ENCODE measurements at regions not wholly inside any gene's neighbourhood (a gene's known extent, or its start where the extent isn't known, plus 50 kb on each side); places are given as distances from the start of the nearest gene placed in this dataset.

DNA sequence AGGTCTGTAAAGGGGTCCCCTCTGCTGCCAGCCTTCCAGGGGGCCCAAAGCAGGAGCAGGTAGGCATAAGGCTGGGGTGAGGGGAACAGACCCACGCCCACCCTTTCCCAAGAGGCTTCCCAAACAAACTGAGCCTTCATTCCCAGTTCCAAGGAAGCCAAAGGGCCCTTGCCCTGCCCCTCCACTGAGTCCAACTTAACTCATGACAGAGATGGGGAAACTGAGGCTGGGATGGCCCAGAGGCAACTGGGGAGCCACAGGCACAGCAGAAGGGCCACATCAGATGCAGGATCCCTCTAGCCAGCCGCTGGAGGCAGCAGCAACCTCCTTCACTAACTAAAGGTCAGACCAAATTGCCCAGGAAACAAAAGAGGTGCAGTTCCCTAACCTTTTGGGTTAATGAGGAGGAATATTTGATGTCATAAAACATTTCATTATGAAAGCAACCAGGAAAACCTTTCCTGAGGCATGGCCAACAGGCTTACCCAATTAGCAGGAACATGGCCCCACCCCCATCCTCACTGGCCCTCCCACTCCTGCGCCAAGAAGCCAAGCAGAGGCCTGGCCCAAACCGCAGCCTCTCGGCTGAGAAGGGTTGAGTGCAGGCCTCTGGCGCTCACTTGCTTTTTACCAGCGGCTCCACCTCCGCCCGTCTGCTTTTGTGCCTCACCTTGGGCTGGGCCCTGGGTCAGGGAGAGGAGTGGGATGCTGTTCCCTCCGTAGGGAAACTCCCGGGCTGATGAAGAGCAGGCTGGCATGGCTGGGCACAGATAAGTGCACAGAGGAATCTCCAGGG is 293.5 kb upstream of the RTL1 start:
- DNase-seq: no peak

DNA sequence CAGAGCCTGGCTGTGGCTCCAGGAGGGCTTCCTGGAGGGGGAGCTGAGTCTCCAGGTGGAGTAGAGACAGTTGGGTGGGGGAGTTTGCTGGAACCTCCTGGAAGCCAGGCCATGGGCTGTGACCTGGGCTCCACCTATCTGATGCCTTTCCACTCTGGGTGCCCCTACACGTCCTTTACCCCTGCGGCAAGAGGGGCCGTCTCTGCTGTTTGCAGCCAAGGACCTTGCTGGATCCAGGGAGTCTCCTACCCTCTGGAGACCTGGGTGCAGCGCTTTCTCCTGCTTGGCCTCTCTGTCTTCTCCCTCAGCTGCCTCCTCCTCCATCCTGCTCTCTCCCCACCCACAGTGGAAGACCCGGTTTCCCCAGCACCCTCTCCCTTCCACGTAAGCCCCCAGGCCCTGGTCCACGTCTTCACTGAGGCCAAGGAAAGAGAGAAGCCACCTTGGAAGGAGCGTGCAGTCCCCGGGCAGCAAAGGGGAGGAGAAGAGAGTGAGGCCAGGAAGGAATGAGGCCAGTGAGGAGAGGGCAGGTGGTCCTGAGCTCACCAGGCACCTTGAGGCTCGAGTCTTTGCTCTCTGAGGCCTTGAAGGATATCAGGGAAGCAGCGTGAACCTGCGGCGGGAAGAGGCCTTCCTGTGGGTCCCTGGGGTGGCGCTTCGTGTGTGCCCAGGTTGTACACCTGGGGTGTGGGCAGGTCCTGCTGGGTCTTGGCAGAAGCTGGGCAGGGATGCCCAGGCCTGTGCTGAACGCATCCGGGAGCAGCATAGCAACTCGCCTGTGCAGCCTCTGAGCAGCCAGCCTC is 294.3 kb upstream of the RTL1 start:
- no peak for DNase-seq

DNA sequence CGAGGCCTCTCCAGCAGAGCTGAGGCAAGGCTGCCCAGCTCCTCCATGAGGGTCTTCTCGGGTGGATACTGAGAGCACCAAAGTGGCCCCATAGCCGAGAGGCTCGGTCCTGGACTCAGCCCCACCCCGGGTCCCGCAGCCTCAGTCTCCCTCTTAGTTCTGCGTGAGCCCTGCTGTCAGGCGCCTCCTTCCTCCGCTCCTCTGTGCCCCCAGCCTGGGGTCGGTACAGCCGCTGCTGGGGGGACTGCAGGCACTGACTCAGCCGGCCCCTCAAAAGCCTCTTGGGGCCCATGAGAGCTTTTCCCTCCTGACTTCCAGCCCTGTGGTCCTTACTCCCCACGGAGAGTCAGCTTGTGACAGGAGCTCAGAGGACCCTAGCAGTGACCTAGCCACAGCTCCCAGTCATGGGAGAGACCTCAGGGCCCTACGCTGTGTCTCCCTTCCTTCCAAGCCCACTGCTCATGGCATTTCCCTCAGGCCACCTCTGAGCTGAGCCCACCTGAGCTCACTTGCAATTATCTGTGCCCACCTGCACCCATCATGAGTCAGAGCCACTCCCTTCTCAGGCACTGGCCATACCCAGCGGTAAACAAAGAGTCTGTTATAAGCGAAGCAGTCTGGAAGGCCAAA is 295.0 kb upstream of the RTL1 start:
- no peak for DNase-seq

DNA sequence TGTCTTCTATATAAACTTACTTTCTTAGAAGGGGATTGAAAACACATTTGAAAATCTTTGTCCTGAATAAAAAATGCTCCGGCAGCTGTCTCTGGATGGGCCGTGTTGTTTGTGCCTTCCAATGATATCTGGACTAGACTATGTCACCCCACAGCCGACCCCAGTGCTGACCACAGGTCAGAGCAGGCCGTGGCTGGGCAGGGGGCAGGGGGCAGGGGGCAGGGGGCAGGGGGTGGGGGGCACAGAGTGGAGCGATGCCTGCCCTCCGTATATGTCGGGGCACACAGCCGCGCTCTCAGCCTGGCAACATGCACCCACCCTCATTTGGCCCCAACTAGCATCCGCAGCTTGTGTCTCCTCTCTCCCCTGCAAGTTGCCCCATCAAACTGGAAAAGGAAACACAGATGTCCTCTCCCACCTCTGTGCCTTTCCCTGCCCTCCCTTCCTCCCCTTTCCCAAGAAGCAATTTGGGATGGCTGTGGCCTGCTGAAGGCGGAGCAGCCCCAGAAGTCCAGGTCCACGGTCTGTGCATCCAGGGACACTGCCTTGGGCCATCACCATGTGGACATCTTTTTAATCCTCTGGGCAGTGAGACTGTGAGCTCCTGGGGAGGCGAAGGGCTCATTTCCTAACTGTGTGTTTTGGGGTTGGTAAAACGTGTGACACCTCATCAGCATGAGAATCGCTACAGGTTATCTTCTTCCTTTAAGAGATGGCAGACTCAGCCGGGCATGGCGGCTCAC is 295.7 kb upstream of the RTL1 start:
- no peak for DNase-seq

DNA sequence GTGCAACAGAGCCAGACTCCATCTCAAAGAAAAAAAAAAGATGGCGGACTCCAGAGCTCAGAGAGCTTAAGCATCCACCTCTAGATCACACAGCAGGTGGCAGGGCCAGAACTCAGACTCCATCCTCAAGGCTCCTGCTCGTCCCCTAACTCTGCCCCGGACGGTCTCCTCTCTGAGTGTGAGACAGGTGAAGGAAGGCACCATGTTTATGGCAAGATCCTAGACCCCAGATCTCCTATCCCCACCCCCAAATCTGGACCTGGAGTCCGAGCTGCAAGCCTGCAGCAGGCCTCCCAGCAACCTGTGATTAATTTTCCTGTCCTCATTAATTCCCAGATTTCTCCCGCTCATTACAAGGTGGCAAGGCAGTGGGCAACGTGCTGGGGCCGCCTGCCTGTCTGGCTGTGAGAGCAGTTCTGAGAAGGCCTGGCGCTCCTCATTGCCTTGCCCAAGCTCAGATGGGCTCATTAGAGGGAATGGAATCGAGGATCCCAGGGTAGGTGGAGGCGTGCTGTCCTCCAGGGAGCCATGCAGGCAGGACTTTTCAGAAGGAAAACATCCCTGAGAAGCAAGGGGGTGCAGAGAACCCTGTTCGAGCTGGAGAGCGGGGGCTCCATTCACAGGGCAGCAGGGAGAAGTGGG is 296.6 kb upstream of the RTL1 start:
- DNase-seq: no peak

DNA sequence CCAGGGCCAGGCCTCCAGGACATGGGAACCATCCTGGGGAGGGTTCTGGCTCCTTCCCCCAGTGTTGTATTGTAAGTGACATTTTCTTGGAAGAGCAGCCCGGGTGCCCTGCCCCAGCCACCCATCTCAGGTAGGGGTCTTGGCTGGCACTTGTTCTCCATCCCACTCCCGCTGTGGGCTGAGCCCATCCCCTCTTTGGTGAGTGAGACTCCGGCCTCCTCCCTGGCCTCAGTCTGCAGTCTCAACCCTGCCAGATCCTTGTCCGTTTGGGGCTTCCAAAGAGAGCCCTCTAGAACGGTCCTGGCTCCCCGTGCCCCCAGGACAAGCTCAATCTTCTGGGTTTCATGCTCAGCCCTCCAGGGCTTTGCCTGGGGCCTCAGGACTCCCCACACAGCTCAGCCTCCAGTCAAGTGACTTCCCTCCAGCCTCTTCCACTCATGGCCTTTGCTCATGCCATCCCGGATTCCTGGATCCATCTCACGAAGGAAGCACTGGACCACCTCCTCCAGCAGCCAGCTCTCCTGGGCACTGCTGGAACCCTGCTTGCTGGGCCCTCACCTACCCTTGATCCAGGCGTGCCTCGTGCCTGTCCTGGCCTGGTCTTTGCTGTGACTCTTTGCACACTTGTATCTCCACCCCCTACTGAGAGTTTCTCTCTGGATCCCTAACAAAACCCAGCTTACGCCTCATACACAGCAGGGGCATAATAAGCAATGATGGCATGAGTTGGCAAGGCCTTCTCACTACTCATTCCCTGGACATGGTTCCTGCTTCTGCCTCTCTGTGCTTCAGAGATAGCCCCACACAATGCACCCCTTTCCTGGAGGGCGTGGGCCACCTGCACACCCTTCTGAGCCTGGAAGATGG is 297.4 kb upstream of the RTL1 start:
- no peak for DNase-seq

DNA sequence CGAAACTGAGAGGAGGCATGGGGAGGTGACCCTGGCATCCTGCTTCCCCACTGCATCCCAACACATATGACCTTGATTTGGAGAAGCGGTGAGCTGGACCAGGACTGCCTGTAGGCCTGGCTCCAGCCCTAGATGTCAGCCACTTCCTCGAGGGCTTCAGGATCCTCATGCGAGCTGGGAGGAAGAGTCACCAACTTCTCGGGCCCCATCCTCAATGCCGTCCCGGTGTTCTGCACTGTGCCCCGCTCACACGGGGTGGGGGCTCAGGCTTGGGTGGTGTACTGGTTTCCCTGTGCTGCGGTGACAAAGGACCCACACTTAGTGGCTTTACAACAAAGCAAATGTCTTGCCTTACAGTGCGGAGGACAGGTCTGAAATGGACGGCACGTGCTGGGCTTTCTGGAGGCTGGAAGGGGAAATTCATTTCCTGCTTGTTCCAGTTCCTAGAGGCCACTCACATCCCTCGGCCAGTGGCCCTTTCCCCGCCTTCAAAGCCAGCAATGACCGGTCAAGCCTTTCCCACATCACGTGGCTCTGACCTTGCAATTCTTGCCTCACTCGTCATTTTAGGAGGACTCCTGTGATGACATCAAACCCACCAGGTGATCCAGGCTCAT is 298.1 kb upstream of the RTL1 start:
- no peak for DNase-seq

DNA sequence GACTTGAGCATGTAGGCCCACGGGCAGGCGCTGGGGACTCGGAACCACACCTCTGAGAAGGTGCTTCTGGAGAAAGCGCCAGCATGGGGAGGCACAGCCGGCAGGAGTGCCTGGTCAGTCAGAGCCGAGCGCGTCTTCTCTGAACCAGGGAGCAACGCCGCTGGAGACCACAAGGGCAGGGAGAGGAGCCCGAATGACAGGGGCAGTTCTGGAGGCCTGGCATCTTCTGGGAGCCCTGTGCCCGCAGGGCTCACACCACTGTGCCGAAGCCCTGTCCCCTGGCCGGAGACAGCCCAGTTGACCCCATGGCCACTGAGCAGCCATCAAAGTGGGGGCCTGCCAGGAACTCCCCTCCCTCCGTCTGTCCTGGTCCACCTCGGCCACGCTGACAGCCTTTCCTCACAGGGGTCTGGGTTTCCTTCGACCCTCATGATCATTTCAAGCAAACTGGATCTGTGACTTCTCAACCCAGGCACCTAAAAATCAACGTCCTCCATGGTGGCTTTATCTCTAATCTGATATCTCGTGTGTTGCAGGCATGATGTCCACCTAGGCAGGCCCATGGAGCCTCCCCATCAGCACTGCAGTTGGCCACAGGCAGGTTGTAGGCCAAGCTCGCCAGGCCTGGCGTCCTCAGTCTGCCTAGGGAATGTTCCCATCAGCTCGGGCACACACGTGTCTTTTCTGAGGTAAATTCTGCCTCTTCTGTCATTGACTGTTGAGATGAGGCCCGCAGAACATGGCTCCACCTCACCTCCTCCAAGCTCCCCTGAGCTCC is 299.3 kb upstream of the RTL1 start:
- no peak for DNase-seq

DNA sequence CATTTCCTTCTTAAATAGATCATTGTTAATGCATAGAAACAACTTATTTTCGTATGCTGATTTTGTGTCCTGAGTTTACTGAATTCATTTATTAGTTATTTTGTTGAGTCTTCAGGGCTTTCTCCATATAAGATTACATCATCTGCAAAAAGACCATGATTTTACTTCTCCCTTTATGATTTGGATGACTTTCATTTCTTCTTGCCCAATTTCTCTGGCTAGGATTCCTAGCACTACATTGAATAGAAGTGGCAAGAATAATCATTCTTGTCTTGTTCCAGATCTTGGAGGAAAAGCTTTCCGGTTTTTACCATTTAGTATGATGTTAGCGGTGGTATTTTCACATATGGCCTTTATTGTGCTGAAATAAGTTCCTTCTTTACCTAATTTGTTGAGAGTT is 303.0 kb upstream of the RTL1 start:
- no peak for DNase-seq

DNA sequence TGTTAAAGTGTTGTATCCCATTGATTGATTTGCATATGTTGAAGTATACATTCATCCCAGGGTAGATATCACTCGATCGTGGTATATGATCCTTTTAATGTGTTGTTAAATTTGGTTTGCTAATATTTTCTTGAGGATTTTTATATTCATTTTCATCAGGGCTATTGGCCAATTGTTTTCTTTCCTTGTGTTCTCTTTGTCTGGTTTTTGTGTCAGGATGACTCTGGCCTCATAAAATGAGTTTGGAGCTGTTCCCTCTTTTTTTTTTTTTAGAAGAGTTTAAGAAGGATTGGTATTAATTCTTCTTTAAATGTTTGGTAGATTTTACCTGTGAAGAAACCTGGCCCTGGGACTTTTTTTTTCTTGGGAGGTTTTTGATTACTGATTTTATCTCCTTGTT is 303.5 kb upstream of the RTL1 start:
- no peak for DNase-seq

DNA sequence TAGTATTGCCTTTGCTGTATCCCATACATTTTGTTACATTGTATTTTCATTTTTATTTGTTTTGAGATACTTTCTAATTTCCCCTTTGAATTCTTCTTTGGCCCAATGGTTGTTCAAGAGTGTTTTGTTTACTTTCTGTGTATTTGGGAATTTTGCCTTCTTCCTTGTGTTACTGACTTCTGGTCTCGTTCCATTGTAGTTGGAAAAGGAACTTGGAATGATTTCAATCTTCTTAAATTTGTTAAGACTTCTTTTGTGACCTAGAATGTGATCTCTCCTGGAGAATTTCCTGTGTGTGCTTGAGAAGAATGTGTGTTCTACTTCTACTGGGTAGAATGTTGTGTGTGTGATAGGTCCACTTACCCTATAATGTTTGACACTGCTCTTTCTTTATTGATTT is 304.4 kb upstream of the RTL1 start:
- DNase-seq: no peak

DNA sequence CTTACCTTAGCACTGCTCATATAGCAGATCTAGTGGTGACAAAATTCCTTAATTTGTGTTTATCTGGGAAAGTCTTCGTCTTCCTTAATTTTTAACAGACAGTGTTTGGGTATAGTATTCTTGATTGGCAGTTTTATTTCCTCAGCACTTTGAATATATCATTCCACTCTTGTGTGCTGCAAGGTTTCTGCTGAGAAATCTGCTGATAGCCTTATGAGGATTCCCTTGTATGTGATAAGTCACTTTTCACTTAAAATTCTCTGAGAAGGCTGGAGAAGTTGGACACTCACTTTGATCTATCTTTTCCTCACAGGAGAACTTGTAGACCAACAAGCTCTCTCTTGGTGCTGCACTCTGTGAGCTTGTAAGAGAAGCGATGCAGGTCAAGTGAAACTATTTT is 306.1 kb upstream of the RTL1 start:
- DNase-seq: no peak

DNA sequence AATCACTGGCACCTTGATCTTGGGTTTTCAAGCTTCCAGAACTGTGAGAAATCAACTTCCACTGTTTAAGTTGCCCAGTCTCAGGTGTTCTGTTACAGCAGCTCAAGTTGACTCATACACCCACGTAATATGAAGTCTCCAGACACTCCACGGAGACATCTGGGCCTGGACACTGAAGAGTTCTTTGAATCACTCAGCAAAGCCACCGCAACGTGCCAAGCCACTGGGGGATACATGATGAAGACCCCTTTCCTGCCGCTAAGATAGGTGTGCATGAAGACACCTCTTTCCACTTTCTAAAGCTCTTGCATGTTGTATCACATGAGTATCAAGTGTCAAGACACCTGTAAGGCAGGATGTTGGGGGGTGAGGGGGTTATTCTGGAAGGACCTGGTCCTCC is 311.7 kb upstream of the RTL1 start:
- DNase-seq: no peak

DNA sequence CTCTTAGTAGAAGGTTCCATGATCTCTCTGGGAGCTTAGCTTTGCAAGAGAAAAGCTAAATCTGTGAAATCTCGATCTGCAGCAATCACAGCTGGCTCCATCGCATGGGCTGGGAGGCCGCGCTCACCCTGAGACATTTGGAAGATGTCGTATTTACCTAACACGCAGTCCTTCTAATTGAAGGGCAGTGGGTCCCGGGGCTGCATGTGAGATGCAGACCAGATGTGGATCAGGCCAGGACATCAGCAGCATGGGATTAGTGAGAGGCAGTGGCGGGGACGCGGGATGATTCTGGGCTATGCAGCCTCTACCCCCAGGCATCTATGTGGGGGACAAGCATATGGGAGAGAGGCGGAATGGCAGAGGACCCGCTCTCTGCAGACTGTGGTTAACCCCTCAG is 312.4 kb upstream of the RTL1 start:
- no peak for DNase-seq

DNA sequence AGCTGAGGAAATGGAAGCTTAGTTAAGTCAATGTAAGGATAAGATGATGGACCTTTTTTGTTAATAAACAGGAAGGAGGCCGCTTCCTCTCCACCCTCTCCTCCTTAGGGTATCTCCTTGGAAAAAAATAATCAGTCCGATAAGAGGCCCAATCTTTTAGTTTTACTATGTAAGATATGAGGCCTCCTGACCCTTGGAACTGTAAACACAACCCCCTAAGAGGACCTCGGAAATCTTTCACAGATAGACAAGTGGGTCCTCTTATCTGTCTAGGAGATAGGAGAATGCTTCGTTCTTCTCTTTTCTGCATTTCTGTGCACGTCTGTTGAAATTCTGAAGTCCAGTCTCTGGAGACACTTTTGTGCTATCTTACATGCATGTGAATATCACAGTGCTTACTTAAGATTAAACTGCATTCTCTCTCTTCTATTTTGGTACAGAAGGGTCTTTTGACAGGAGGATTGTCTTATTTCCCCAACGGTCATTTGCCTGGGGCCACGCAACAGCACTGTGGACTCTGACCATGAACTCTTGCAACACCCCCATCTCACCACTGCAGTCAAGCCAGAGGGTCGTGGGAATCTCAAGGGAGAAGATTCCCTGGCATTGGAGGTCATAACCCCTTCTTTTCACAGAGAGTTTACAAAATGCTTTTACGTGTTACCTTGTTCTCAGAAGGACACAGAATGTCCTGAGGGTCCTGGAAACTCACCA is 313.0 kb upstream of the RTL1 start:
- DNase-seq: no peak

DNA sequence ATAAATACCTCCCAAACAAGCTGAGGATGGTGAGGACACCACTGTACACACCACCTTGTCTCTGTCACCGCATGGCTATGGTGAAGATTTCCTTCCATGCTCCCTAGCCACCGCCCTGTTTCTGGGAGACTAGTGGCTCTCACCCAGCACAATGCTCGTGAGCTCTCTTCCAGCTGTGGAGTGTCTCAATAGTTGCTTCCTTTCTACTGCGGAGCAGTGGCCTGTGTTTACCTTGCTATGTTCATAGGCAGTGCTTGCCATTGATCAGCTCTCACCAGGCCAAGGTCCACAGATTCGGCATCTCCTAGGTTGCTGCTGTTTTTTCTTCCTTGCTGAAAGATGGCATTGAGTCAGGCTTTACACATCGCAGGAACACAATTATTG is 313.6 kb upstream of the RTL1 start:
- no peak for DNase-seq

DNA sequence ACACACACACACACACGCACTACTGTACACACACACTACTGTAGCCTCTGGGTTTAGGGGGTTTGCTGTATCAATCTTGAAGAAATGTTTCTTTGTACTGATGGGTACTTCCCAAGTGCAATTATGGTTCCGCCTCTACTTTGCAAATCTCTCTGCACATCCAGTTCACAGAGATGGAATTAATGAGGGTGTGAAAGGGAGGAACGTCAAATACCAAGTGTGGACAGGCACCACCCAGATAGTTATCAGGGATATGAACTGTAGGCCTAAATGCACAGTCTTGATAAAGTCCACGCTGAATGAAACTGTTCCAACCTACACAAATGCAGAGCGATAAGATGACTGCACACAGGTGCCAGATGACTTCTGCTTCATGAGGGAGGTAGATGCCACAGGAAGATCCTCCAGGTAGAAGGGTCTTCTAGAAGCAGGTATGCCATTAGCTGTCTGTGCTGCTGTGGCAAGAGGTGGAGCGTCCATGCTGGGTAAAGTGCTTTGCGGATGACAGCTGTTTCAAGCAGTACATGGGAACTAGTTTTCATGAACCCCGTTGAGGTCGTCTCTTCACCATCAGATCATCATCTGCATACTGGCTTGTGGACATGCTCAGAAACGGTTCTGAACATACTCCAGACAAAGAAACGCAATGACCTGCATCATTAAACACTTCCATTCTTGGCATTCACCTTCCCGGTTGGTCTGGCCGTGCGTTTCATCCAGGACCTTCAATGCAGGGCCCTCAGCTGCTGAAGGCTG is 314.3 kb upstream of the RTL1 start:
- no peak for DNase-seq

DNA sequence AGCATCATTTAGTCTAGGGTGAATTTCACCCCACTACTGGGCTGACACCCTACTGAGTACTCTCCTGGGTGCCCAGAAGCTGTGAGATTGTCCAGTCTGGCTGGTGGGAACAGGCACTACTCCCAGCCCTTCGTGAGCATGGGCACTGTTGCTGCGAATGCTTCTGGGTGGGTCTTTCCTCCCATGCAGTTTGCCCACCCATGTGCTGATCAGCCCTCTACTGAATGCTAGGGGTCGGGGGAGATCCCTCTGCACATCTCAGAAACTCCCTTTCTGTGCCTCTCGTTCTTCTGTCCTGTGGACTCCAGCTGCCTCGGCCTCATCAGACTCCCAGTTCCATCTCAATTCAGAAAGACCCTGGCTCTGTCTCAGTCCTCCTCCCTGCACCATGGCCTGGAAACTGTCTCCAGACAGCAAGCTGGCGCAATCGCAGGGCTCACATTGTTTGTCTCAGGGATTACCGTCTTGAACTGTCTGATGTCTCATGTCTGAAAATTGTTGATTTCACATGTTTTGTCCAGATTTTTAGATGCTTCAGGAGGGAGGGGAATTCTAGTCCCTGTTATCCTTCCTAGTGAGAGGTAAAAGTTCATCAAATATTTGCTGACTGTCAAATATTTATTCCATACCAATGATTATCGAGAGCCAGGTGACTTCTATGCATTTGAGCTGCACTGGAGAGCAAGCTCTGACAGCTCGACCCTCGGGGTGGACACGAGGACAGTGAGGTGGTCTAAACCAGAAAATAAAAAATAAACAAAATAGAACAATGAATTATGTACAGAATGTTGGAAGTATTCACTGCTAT is 316.6 kb upstream of the RTL1 start:
- DNase-seq: no peak

Measured in fibroblast of skin of right quadriceps (primary cell).